GM12892 (cell line): ENCODE measurements at regions not wholly inside any gene's neighbourhood (a gene's known extent, or its start where the extent isn't known, plus 50 kb on each side); places are given as distances from the start of the nearest gene placed in this dataset.

Source experiments
- DNase-seq: peaks from one replicate; pipeline ENCODE4 v3.0.0; 2011; ENCODE audit not compliant: insufficient read length
- FAIRE-seq: peaks from 2 replicates; lab custom pipeline; 2011; peaks lifted over from hg19 to GRCh38; lab: Jason Lieb, UNC
- POLR2A ChIP-seq: IDR thresholded peaks from 2 replicates; pipeline ENCODE4 v1.6.1; 2011; ENCODE audit warnings: low read depth, low read length, control low read depth
- POLR2AphosphoS5 ChIP-seq: IDR thresholded peaks from 2 replicates; pipeline ENCODE4 v1.6.1; 2011; ENCODE audit warnings: low read depth, low read length, control low read depth
- TAF1 ChIP-seq: IDR thresholded peaks from 2 replicates; pipeline ENCODE4 v1.6.1; 2011; ENCODE audit warnings: low read depth, mild to moderate bottlenecking, control low read depth, low read length, borderline replicate concordance

GRCh38 chr2:8430628-8431027 lies 251.2 kb upstream of the ID2 start:
- DNase-seq (no peak), FAIRE-seq (no peak)
- TF ChIP-seq POLR2AphosphoS5 (no peak), TAF1 (no peak), POLR2A (no peak)

- no peak for TF ChIP-seq TAF1
- TF ChIP-seq POLR2A, result no peak
- TF ChIP-seq POLR2AphosphoS5, result no peak
- DNase-seq (no peak), FAIRE-seq (no peak)
Observed at GRCh38 chr2:8431446-8432125, 250.3 kb upstream of the ID2 start.

DNA sequence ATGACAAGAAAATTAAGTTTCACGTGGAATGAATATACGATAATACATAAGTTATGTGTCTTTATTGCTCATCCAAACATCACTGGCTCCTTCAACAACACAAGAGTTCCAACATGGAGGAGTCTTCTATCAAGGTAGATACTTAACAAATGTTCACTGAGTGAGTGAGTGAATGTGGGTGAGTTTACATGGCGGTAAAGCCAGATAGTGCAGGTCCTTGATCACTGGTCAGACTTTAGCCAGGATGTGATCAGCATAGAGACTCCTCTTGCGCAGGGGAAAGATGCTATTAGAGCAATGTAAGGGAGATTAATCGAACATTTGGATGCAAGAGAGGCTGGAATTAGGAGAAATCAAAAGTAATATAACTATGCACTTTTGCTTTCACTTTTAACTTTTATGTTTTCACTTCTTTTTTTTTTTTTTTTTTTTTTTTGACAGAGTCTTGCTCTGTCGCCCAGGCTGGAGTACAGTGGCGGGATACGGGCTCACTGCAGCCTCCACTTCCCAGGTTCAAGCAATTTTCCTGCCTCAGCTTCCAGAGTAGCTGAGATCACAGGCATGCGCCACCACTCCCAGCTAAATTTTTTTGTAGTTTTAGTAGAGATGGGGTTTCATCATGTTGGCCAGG lies 249.0 kb upstream of the ID2 start:
- no peak for DNase-seq
- FAIRE-seq, result no peak
- TF ChIP-seq TAF1, result no peak
- no peak for TF ChIP-seq POLR2AphosphoS5
- TF ChIP-seq POLR2A, result no peak

- DNase-seq (no peak), FAIRE-seq (no peak)
- TF ChIP-seq TAF1 (no peak), POLR2AphosphoS5 (no peak), POLR2A (no peak)
Observed at GRCh38 chr2:8433390-8433789, 248.5 kb upstream of the ID2 start.

GRCh38 chr2:8435608-8436007 lies 246.2 kb upstream of the ID2 start:
- FAIRE-seq (no peak), DNase-seq (no peak)

GRCh38 chr2:8436585-8436984 lies 245.3 kb upstream of the ID2 start:
- FAIRE-seq (no peak), DNase-seq (no peak)
- TF ChIP-seq POLR2A (no peak), POLR2AphosphoS5 (no peak), TAF1 (no peak)

More at GRCh38 chr2:8435608-8436007, 246.2 kb upstream of the ID2 start:
- TF ChIP-seq POLR2AphosphoS5, result no peak
- TF ChIP-seq TAF1, result no peak
- TF ChIP-seq POLR2A, result no peak

DNA sequence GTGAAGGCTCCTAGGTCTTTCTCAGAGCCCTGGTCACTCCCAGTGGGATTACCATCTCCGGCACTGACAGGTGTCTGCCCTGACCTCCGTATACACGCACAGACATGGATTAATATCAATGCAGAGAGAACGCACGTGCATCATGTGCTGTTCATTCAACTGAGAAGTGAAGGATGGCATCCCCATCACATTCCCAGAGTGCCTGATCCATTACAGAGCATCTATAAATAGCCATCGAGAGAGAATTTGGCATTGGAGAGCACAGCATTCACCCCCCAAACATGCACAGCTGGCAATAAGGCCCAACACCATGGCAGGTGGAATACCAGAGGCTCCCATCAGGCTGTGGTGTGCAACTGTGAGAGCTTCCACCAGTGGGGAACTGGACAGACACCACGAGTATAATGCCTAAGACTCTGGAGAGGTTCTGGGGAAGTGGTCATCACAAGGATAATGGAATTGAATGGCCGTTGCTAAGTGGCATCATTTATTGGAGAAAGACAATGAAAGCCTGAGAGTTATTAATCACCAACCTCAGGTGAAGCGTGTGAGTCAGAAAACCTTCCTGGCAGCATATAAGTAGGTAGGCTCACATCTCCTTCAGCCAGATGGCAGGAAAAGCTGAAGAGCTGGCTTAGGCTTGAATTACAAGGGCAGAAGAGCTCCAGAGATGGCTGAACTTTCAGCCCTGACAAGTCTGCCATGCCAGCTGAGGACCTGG lies 244.5 kb upstream of the ID2 start:
- FAIRE-seq (no peak), DNase-seq (no peak)
- TF ChIP-seq POLR2A (no peak), POLR2AphosphoS5 (no peak), TAF1 (no peak)

- TF ChIP-seq POLR2AphosphoS5, result no peak
- TF ChIP-seq POLR2A, result no peak
- TF ChIP-seq TAF1, result no peak
- FAIRE-seq (no peak), DNase-seq (no peak)
Observed at GRCh38 chr2:8437949-8438400, 243.9 kb upstream of the ID2 start.

GRCh38 chr2:8438476-8438875 lies 243.4 kb upstream of the ID2 start:
- TF ChIP-seq TAF1, result no peak
- DNase-seq, result no peak
- FAIRE-seq, result no peak

DNA sequence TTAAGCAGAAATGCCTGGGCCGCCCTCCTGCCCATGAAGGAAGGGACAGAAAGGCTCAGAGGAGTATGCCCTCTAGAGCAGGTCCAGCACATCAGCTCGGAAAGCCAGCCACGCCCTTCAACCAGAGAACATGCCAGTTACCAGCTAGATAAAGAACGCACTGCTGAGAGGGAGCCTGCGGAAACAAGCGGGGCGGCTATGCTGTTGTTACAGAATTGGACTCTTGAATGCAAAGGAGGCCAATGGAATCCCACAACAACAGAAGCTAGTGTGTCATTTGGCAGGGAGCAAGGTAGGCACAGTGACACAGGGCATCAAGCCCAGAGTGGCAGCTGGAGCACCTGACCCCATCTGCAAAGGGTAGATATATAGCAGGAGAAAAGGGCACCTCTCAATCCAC lies 242.9 kb upstream of the ID2 start:
- TF ChIP-seq POLR2AphosphoS5 (no peak), TAF1 (no peak), POLR2A (no peak)
- no peak for DNase-seq
- no peak for FAIRE-seq

DNA sequence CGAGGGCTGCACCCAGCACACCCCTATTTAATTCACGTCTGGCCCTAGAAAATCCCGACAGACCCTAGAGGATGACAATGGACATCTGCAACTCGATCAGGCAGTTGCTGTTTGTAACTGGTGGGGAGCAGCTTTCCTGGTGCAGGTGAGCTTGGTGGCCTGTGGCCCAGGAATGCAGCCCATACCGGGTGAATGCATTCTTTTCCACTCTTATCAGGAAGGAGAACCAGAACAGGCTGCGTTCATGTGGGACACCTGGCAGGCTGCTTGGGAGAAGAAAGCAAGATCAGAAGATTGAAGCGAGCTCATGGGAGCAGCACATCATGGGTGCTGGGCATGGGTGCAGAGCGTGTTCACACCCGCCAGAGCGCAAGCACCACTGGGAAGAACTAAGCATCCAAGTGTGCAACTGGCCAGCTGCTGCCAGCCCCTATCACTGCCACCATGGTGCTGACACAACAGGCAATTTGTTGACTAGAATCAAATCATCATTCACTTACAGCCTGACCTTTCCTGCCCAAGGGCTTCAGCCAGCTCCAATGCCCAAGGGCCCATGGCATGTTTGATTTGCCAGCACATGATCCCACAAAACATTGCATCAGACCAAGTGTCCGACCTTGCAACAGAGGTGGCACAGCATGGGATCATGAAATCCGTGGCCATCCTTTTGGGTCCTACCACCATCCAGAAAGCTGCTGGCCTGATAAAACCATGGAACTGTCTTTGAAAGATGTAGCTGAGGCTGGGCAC lies 241.7 kb upstream of the ID2 start:
- no peak for TF ChIP-seq TAF1
- no peak for TF ChIP-seq POLR2AphosphoS5
- DNase-seq, result no peak
- FAIRE-seq, result no peak

- peak; percentile 21 for FAIRE-seq
- no peak for DNase-seq
- no peak for TF ChIP-seq POLR2A
- no peak for TF ChIP-seq POLR2AphosphoS5
- no peak for TF ChIP-seq TAF1
Observed at GRCh38 chr2:8441371-8441770, 240.5 kb upstream of the ID2 start.
